ENCODE measurements at regions not wholly inside any gene's neighbourhood (a gene's known extent, or its start where the extent isn't known, plus 50 kb on each side); places are given as distances from the start of the nearest gene placed in this dataset.

- TF ChIP-seq ZNF645 (tag by site-specific recombination; IDR thresholded peaks at IDR 0.05) (no peak), TCF7L2 (IDR thresholded peaks at IDR 0.05; ENCODE audit: borderline replicate concordance, low read depth, low read length) (no peak), TRIM28 (IDR thresholded peaks at IDR 0.05; ENCODE audit: borderline replicate concordance, low read length) (no peak), ZNF362 (tag by site-specific recombination; IDR thresholded peaks at IDR 0.05) (no peak)
Measured at GRCh38 chr6:167688123-167688522, 138.6 kb upstream of the AFDN start.
